MV-4-11 (cell line): ENCODE measurements at regions not wholly inside any gene's neighbourhood (a gene's known extent, or its start where the extent isn't known, plus 50 kb on each side); places are given as distances from the start of the nearest gene placed in this dataset.
"Not testable (repeated sequence)": the region's sequence is repeated elsewhere in the genome, so short reads cannot be mapped to it uniquely, and the experiment has no call there.

Source experiments
- DNase-seq: peaks from one replicate; lab custom pipeline; 2025; lab: John Stamatoyannopoulos, UW

DNA sequence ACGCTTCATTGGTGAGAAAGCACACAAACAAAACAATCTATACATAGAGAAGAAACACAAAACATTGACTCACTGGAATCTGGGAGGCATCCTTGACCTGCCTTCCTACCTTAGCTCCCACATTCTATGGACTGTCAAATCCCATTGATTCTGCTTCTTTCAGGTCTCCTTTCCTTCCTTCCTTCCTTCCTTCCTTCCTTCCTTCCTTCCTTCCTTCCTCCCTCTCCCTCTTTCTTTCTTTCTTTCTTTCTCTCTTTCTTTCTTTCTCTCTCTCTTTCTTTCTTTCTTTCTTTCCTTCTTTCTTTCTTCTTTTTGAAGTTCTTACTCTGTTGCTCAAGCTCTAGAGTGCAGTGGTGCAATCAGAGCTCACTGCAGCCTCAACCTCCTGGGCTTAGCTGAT, 108.0 kb upstream of the SGK1 start:
- not testable (repeated sequence) for DNase-seq

DNA sequence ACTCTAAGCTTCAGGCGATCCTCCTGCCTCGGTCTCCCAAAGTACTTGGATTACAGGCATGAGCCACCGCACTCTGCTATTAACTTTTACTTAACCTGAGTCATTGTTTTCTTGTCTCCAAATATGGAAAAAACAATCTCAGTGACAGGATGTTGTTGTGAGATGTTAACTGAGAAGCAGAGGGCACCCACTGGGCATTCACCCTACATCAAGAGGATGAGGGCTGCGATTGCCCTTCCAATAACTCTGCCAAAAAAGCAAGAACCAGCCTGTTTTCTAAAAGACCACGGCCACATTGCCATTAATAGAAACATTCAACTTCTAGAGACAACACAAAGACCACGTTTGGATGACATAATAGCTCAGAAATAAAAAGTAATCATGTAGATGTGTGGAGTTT, 107.6 kb upstream of the SGK1 start:
- DNase-seq: no peak

DNA sequence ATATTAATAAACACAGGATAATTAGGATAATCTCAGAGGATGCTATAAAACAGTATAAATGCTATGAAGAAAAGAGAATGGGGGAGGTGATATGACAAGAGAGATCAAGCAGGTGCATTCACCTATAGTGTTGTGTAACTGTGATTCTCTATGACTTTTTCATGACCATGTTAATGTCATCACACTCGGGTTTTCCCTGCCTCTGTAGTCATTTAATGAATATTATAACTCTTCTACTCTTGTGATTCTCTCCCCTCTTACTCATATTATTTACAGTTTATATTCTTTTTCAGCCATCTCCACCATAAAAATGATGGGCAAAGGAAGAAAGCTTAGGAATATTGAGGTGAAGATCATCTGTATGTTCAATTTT, 106.9 kb upstream of the SGK1 start:
- no peak for DNase-seq

DNA sequence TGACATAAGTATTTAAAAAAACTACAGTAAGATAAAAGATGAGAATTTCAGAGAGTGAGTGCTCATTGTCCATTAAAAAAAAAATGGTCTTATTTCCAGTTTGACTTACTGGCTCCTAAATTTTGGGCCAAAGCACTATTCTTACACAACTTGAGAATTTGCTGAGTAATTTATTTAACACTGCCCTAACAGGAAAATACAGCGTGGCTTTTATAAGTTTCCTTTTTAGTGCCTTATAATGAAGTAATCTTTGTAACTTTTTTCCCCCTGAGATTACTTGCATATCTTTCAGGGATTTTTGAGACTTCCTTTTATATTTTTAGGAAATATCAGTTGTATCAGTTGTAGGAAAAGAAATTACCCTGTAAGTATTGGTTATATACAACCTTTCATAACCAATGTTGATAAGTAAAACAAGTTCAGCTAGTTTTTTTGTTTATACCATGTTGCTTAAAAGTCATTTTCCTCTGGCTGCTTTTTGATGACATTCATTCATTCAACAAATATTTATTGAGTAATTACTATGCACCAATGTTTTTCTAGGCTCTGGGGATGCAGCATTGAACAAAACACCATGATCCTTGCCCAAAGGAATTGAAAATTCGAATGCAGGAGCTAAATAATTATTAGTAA, 106.4 kb upstream of the SGK1 start:
- DNase-seq: no peak

DNA sequence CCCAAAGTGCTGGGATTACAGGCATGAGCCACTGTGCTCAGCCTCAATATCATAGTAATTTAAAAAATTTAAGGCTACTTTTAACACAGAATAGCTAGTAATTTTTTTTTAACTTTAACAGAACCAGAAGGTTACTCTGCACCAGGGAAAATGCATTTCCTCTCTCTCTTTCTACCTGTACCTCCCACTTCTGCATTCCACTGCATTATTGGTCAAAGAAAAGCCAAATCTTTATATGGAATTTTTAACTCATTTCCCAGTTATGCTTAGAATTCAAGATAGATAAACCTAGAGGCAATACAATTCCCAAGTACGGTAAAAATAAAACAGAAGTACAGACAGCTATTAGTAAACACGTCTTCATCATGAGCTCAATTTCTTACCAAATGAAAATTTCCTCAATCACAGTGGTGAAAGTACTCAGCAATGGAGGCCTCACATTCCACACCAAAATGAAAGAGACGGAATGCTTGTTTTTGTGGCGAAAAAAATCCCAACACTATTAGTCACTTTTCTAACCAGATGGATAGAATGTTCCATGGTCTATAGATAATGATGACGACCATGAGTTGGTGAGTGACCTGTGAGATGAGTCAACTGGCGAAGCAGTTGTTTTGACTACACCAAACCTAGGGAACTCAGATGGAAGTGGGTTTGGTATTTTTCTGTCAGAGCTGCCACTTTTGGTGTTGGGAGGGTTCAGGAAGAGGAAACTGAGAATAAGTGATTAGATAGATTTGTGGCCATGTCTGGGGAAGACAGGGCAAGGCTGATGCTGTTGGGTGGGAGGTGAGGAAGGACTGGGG, 104.7 kb upstream of the SGK1 start:
- peak; percentile 96 for DNase-seq

DNA sequence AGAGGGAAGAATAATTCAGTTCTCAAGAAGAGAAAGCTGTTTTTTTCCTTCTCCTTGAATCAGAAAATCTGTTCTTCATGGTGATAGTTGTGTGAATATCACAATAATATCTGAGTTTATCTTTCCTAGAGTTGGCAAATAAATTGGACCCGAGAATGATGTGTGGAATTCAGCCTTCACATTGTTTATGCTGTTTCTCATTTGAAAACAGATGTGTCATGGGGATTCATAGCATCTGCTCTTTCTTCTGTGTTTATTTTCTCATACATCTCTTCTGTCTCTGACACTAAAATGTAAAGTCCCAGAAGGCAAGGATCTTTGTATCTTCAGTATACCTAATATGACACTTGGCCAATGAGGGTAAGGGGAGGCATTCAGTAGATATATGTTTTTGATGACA, 103.6 kb upstream of the SGK1 start:
- DNase-seq: no peak

DNA sequence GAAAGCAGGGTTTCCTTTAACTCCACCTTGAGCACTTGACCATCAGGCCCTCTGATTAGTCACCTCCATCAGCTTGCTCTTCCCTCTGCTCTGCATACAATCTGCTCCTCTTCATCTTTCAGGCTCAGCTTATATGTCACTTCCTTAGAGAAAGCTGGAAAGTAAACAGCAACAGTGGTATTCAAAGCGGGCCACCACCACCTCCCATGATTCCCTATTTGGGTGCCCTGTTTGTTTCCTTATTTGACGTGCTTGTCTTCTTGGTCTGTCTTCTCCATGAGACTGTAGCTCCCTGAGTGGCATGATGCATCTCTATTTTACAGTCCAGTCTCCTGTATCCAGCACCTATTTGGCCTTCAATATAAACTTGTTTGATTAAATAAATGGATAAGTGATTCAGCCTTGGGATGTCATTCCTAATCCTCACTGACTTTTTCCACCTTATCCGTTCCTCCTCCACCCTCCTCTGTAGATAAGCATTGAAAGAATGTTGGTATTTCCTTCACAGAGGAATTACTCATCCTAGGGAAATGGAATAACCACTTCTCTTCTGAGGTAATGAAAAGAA, 102.8 kb upstream of the SGK1 start:
- DNase-seq: no peak

DNA sequence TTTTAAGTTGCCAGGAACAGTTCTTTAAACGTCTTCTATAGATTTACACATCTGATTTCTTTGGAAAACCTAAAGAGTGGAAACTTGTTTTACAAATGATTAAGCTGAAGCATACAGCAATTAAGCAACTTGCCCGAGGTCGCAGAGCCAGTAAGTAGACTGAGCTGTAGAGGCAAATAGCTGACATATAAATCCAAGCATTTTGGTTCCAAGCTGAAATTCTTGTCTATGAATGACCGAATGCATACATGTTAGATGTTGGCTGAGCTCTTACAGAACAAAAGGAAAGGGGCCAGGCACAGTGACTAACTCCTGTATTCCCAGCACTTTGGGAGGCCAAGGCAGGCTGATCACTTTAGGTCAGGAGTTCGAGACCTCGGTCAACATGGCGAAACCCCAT, 101.8 kb upstream of the SGK1 start:
- DNase-seq: no peak

DNA sequence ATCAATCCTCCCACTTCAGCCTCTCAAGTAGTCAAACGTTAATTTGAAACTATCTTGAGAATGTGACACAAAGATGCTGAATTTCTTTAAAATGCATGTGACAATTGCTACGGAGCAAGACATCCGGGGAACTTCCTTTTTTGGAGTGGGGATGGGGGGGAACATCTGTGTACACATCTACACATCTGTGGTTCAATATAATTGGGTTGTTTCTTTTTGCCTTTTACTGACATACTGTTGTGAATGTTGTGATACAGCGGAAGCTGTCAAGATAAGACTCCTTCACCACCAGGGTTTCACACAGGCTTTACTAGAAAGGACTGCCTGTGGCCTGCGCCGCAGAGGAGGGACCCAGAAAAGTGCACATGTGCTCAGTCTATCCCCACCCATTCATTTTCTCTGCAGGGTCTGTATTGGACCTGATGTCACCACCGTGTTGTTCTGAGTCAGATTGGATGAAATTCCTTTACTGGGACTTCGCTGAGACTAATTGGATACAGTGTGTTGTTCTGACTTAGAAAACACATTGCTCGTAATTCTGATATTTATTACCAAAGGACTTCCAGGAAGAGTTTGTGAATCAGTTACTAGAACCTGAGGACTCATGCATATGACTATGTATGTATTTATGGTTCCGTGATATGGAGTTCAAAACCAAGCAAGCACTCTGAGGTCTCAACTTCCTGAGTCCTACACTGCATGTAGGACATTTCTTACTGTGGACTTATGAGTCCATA, 98.7 kb upstream of the SGK1 start:
- peak; percentile 67 for DNase-seq

DNA sequence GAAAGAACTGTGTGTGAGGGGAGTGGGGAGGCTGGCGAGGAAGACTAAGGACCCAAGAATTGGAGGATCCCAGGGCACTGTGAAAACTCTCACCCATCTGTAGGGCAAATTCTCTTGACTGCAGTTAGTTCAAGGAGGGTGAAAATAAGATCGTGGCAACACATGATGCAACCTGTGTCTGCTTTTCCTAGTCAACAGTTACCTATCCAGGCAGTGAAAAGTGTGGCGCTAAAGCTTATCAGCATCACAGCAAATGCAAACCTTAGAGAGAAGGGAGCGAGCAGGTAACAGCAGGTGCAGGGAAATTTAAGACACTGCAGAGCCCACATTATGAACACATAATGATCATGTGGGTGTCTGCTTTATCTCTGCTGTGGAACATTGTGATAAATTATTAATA, 97.7 kb upstream of the SGK1 start:
- no peak for DNase-seq

DNA sequence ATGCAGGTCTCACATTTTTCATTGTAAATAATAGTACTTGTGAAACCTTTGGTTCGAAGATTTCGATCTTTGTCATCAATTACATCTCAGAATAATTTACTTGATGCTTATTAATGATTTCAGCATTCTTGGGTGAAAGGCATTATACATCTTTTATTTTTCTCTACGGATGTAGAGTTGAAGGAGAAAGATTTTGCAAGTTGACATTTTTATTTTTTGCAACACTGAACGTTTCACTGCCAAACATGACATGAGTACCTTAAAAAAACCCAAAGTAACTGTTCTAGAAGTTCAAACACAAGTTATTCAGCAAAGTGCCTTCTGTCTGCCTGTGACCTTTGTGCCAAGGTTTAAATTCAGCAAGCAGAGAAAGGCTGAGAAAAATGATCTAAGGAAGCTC, 97.3 kb upstream of the SGK1 start:
- no peak for DNase-seq

DNA sequence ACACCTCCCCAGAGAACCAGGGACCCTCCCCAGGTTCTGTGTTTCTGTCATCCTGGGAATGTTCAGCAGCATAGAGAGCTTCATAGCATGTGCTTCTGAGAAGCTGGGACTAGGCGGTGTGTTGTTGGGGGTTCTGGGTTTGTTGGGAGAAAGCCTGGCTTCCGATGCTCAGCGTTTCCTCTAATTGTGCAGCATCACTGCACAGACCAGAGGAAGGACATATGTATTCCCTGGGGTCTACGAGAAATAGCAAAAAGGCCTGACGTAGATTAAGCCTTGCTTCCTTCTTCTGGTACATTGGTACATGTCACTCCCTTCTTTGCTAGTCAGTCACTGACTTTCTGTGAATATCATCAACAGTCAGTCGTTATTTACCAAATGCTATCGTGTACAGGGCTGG, 96.9 kb upstream of the SGK1 start:
- DNase-seq: no peak

DNA sequence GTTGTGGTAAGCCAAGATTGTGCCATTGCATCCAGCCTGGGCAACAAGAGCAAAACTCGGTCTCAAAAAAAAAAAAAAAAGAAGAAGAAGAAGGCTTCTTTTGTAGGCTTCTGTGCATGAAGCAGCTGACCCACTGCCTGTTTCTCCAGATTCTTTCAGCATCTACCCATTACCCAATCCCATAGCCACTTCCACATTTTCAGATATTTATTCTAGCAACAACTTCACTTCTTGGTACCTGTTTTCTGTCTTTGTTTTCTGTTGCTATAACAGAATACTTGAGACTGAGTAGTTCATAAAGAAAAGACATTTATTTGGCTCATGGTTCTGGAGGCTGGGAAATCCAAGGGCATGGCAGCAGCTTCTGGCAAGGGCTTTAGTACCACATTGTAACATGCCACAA, 95.3 kb upstream of the SGK1 start:
- peak; percentile 97 for DNase-seq

DNA sequence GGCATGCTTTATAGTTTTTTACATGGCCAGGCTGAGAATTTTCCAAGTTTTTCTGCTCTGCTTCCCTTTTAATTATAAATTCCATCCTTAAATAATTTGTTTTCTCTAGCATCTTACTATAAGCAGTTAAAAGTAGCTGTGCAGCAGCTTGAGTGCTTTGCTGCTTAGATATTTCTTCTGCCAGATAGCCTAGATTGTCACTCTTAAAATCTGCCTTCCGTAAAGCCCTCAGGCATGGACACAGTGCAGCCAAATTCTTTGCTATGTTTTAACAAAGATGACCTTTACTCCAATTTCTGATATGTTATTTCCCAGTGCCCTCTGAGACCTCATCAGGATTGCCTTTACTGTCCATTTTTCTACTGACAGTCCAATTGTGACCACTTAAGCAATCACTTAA, 92.6 kb upstream of the SGK1 start:
- DNase-seq: no peak

DNA sequence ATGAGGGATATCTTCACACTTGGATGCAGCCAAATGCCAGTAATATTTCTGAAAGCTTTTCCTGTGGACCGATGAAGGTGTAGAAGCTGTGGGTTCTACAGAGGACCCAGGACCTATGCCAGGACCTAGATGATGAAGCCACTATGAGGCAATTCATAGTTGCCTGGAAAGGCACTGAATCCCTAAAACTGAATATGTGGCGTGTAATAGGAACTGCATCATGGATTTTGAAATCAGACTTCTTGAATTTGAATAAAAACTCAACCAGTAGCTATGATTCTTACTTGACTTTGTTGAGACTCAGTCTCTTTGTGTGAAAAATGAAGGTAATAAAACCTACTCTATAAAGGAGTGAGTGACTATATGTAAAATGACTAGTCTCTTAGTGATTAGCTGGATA, 89.9 kb upstream of the SGK1 start:
- DNase-seq: no peak

DNA sequence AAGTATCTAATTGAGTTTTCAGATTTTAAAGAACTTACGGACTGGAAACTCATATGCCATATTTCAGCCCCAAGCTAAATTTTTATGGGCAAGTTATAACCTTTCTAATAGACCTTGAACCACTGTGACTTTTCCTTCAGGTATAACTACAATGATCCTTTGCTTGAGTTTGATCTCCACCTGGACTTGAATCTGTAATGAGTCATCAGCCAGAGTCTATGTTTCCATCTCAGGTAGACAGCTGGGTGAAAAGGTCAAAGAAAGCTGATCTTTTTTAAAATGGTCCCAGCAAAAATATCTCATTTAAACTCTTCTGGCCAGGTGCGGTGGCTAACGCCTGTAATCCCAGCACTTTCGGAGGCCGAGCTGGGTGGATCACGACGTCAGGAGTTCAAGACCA, 88.4 kb upstream of the SGK1 start:
- DNase-seq: no peak

DNA sequence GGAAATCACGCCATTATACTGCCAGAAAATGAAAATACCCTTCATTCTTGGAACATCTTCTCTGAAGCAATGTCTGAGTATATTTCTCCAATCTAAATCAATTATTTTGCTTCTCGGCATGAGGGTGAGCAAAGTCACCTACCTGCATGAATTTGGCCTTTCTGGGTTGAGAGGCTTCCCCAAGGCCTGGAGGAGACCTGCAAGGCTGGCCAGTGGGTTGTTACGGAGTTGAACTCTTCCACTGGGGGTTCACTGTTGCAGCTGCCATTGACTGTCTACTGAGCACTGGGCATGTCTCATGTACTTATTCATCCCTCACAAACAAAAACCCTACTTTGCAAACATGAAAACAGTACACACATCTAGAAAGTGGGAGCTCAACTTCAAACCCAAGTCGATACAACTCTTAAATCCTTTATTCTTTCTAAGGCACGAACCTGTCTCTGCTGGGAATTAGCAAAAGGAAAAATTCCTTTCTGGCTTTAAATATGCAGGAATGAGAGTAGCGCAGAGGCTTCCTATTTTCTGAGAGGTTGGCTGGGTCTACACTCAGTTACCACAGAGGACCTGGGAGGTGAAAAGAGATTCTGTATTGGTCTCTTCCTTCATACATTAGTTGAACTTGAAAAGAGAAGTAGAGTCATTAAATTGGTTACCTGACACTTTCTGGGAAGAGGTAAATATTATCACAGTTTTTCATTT, 87.6 kb upstream of the SGK1 start:
- DNase-seq: no peak

DNA sequence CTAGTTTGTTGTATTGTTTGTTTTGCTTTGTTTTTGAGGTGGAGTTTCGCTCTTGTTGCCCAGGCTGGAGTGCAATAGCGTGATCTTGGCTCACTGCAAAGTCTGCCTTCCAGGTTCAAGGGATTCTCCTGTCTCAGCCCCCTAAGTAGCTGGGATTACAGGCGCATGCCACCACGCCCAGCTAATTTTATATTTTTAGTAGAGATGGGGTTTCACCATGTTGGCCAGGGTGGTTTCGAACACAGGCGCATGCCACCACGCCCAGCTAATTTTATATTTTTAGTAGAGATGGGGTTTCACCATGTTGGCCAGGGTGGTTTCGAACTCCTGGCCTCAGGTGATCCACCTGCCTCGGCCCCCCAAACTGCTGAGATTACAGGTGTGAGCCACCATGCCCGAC, 85.4 kb upstream of the SGK1 start:
- not testable (repeated sequence) for DNase-seq

DNA sequence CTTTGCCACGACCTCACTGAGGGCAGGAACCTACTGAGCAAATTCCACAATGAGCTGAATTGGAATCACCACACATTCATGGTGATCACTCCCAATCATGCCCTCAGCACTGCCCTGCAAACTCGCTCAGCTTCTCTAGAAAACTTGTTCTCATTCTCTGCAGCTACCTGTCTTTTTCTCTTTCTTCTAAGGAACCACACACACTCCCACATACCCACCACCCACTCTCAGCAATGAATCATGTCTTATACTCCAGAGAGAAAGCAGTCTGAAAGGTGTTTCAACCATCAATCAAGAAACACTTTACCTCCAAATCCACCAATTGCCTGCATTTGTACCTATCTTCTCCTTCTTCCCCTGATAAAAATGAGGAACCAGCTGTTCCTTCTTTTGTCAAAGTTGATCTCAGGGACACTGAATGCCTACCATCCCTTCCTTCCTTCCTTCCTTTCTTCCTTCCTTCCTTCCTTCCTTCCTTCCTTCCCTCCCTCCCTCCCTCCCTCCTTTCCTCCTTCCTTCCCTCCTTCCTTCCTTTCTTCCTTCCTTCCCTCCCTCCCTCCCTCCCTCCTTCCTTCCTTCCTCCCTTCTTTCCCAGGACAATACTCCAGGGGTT, 84.6 kb upstream of the SGK1 start:
- peak; percentile 21 for DNase-seq

DNA sequence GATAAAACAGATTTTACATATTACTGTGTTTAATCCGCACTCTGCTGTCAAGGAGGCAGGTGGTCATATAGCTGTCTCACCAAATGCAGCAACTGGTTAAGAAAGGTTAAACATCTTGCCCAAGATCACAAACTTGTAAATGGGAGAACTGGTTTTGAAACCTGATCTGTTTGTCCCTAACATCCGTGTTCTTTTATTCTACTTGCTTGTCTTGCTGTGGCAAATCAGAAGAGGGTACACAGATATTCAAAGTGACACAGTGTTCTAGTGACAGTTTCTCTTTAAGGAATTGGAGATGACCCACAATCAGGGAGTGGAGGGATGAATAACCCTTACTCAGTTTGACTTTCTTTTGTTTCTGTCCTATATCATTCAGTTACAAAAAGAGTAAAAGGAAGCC, 83.0 kb upstream of the SGK1 start:
- DNase-seq: no peak

DNA sequence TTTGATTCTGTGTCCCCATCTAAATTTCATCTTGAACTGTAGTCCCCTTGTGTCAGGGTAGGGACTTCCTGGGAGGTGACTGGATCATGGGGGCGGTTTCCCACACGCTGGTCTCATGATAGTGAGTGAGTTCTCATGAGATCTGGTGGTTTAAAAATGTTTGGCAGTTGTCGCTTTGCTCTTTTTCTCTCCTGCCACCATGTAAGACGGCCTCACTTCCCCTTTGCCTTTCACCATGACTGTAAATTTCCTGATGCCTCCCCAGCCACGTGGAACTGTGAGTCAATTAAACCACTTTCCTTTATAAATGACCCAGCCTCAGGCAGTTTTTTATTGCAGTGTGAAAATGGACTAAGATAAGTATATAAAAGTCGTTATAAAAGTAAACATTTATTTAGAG, 80.5 kb upstream of the SGK1 start:
- peak; percentile 95 for DNase-seq

DNA sequence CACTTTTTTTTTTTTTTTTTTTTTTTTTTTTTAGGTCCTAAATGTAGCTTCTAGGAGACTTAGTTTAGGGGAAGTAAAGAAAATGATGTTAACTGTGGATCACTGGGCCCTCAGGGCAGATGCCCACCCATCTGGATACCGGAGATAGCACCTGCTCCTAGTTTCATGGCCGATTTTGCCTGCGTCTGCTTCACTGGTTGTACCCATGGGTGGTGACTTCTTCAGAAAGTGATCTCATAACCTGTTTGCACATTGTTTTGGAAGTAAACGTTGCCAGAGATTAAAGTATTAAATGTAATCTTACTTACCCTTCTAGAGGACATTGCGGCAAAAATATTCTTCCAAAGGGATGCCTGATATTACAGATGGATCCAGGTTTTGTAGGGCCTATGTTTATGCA, 79.8 kb upstream of the SGK1 start:
- DNase-seq: peak; percentile 22
